Astrocyte (in vitro differentiated cells and primary cell): ENCODE measurements at regions not wholly inside any gene's neighbourhood (a gene's known extent, or its start where the extent isn't known, plus 50 kb on each side); places are given as distances from the start of the nearest gene placed in this dataset.

Experiments used
- CTCF ChIP-seq: IDR thresholded peaks from 2 replicates; pipeline ENCODE4 v1.5.1; 2011; ENCODE audit warnings: low read depth, mild to moderate bottlenecking, inconsistent platforms, low read length, moderate library complexity; ENCODE audit not compliant: insufficient read depth
- EZH2 ChIP-seq: IDR thresholded peaks from 2 replicates; pipeline ENCODE4 v1.6.1; 2012; ENCODE audit warnings: mild to moderate bottlenecking, low read length, inconsistent platforms; ENCODE audit not compliant: insufficient read depth

GRCh38 chr9:28051559-28052503 lies 478.6 kb upstream of the C9orf72 start:
- no peak for TF ChIP-seq CTCF
- no peak for TF ChIP-seq EZH2
